ENCODE measurements at regions not wholly inside any gene's neighbourhood (a gene's known extent, or its start where the extent isn't known, plus 50 kb on each side); places are given as distances from the start of the nearest gene placed in this dataset.

- no peak for DNase-seq (ENCODE audit: low spot score)
Measured at GRCh38 chr12:67147030-67147429, 122.1 kb upstream of the CAND1 start.

- no peak for DNase-seq (ENCODE audit: low spot score)
Measured at GRCh38 chr12:67147447-67147846, 121.7 kb upstream of the CAND1 start.

- no peak for DNase-seq (ENCODE audit: low spot score)
Measured at GRCh38 chr12:67148265-67148664, 120.9 kb upstream of the CAND1 start.

- DNase-seq (ENCODE audit: low spot score), result no peak
Measured at GRCh38 chr12:67151886-67152285, 117.3 kb upstream of the CAND1 start.

- DNase-seq (ENCODE audit: low spot score), result no peak
Measured at GRCh38 chr12:67152451-67152850, 116.7 kb upstream of the CAND1 start.

- no peak for DNase-seq (ENCODE audit: low spot score)
Measured at GRCh38 chr12:67154901-67155300, 114.3 kb upstream of the CAND1 start.

- DNase-seq (ENCODE audit: low spot score), result no peak
Measured at GRCh38 chr12:67155863-67156262, 113.3 kb upstream of the CAND1 start.

- peak; percentile 18 for DNase-seq (ENCODE audit: low spot score)
Measured at GRCh38 chr12:67161322-67161918, 107.7 kb upstream of the CAND1 start.

GRCh38 chr12:67173258-67173657 lies 95.9 kb upstream of the CAND1 start:
- DNase-seq (ENCODE audit: low spot score), result no peak

- no peak for DNase-seq (ENCODE audit: low spot score)
Measured at GRCh38 chr12:67182551-67182950, 86.6 kb upstream of the CAND1 start.

GRCh38 chr12:67193704-67194103 lies 75.5 kb upstream of the CAND1 start:
- peak; percentile 5 for DNase-seq (ENCODE audit: low spot score)

GRCh38 chr12:67200386-67200785 lies 68.8 kb upstream of the CAND1 start:
- no peak for DNase-seq (ENCODE audit: low spot score)

GRCh38 chr12:67202011-67202677 lies 67.0 kb upstream of the CAND1 start:
- no peak for DNase-seq (ENCODE audit: low spot score)

GRCh38 chr12:67202678-67203012 lies 66.5 kb upstream of the CAND1 start:
- DNase-seq (ENCODE audit: low spot score), result no peak

GRCh38 chr12:67208281-67209067 lies 60.7 kb upstream of the CAND1 start:
- no peak for DNase-seq (ENCODE audit: low spot score)

GRCh38 chr12:67211029-67211428 lies 58.1 kb upstream of the CAND1 start:
- DNase-seq (ENCODE audit: low spot score), result no peak

GRCh38 chr12:67211494-67211893 lies 57.7 kb upstream of the CAND1 start:
- DNase-seq (ENCODE audit: low spot score), result no peak

- DNase-seq (ENCODE audit: low spot score), result no peak
Measured at GRCh38 chr12:67217647-67218046, 51.5 kb upstream of the CAND1 start.
